HepG2 (cell line): ENCODE measurements at regions not wholly inside any gene's neighbourhood (a gene's known extent, or its start where the extent isn't known, plus 50 kb on each side); places are given as distances from the start of the nearest gene placed in this dataset.

Experiments used
- ASH2L ChIP-seq: fragments of 300-600, 200-600 bp; sonication (generic); IDR thresholded peaks from 2 replicates; pipeline ENCODE4 v1.7.0; 2017; ENCODE audit warnings: low read depth, mild to moderate bottlenecking, moderate library complexity, mixed read lengths, low read length; ENCODE audit not compliant: insufficient read length
- CREB1 ChIP-seq, 2 experiments: fragments of 450-650 bp in 1 of 2; IDR thresholded peaks; 2 replicates each; pipeline ENCODE4 v1.6.1; 2016 to 2017; ENCODE audit warnings: control low read depth in 1 of 2, mild to moderate bottlenecking in 1 of 2, missing compliant biosample characterization in 1 of 2, missing genetic modification characterization in 1 of 2
- POLR2A ChIP-seq, 2 experiments: IDR thresholded peaks; 2 replicates each; pipeline ENCODE4 v1.6.1; 2011; ENCODE audit warnings: low read depth in 2 of 2, low read length in 2 of 2, mild to moderate bottlenecking in 1 of 2, moderate library complexity in 1 of 2; ENCODE audit not compliant: insufficient read depth in 1 of 2
- RBM39 ChIP-seq: fragments of 200-400 bp; formaldehyde crosslinking; IDR thresholded peaks from one replicate; pipeline ENCODE4 v1.6.1; 2018; ENCODE audit warnings: antibody characterized with exemption, mild to moderate bottlenecking, low read depth, low read length; ENCODE audit not compliant: poor library complexity, severe bottlenecking
- SMARCE1 ChIP-seq: fragments of 450-650 bp; IDR thresholded peaks from 2 replicates; pipeline ENCODE4 v1.6.1; 2017; ENCODE audit warnings: borderline replicate concordance
- STAG1 ChIP-seq: sonication (generic); formaldehyde crosslinking; IDR thresholded peaks from 2 replicates; pipeline ENCODE4 v1.4.0; 2020; ENCODE audit warnings: missing genetic modification reagents
- ZNF7 ChIP-seq: IDR thresholded peaks from 2 replicates; pipeline ENCODE4 v1.6.1; 2016; ENCODE audit warnings: missing biosample characterization, missing genetic modification reagents
- TF ChIP-seq, protein P1 (sequence below): sonication (generic); formaldehyde crosslinking; IDR thresholded peaks from 2 replicates; pipeline ENCODE4 v1.5.1; 2020; ENCODE audit warnings: missing genetic modification reagents, mild to moderate bottlenecking, borderline replicate concordance
- TF ChIP-seq, protein P2 (sequence below): sonication (generic); formaldehyde crosslinking; IDR thresholded peaks from 2 replicates; pipeline ENCODE4 v1.4.0; 2020; ENCODE audit warnings: missing genetic modification reagents
- TF ChIP-seq, protein P3 (sequence below): IDR thresholded peaks from 2 replicates; pipeline ENCODE4 v1.6.1; 2016; ENCODE audit warnings: missing compliant biosample characterization, missing genetic modification reagents, borderline replicate concordance
- TF ChIP-seq, protein P4 (sequence below), 2 experiments: IDR thresholded peaks; 2 replicates each; pipeline ENCODE4 v1.6.1; 2011 to 2012; ENCODE audit warnings: low read length in 2 of 2, borderline replicate concordance in 1 of 2, low read depth in 1 of 2, mild to moderate bottlenecking in 1 of 2, moderate library complexity in 1 of 2
- TF ChIP-seq, protein P5 (sequence below): sonication (generic); formaldehyde crosslinking; IDR thresholded peaks from 2 replicates; pipeline ENCODE4 v1.4.0; 2020; ENCODE audit warnings: missing genetic modification reagents

DNA sequence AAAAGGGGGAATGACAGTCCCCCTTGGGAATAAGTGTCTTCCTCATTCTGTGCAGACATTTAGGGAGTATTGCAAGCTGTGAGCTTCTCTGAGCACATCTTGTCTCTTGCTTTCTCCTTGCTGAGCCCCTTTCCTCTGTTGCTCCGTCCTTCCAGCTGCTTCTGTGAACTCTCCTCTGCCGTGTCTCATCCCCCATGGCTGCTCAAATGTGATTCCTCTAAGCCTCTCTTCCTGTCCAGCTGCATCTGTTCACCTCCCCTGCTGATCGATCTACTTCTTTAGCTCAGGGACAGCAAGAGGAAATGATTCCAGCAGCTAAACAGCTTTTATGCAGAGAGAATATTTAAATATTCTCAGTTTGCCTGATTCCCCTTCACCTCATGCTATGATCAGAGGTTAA lies 328.0 kb upstream of the DNAJC19 start:
- TF ChIP-seq, protein P1, sequence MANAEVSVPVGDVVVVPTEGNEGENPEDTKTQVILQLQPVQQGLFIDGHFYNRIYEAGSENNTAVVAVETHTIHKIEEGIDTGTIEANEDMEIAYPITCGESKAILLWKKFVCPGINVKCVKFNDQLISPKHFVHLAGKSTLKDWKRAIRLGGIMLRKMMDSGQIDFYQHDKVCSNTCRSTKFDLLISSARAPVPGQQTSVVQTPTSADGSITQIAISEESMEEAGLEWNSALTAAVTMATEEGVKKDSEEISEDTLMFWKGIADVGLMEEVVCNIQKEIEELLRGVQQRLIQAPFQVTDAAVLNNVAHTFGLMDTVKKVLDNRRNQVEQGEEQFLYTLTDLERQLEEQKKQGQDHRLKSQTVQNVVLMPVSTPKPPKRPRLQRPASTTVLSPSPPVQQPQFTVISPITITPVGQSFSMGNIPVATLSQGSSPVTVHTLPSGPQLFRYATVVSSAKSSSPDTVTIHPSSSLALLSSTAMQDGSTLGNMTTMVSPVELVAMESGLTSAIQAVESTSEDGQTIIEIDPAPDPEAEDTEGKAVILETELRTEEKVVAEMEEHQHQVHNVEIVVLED (CRISPR knock-in tag), result no peak
- TF ChIP-seq POLR2A (IDR thresholded peaks at IDR 0.05; ENCODE audit: insufficient read depth in 1 of 2, low read depth in 2 of 2, low read length in 2 of 2), result no peak
- TF ChIP-seq SMARCE1, result no peak
- no peak for TF ChIP-seq ASH2L
- TF ChIP-seq, protein P2, sequence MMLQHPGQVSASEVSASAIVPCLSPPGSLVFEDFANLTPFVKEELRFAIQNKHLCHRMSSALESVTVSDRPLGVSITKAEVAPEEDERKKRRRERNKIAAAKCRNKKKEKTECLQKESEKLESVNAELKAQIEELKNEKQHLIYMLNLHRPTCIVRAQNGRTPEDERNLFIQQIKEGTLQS (CRISPR knock-in tag), result no peak
- TF ChIP-seq, protein P3, sequence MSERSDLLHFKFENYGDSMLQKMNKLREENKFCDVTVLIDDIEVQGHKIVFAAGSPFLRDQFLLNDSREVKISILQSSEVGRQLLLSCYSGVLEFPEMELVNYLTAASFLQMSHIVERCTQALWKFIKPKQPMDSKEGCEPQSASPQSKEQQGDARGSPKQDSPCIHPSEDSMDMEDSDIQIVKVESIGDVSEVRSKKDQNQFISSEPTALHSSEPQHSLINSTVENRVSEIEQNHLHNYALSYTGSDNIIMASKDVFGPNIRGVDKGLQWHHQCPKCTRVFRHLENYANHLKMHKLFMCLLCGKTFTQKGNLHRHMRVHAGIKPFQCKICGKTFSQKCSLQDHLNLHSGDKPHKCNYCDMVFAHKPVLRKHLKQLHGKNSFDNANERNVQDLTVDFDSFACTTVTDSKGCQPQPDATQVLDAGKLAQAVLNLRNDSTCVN (CRISPR knock-in tag), result no peak
- TF ChIP-seq RBM39, result no peak
- no peak for TF ChIP-seq ZNF7 (CRISPR knock-in tag)
- TF ChIP-seq, protein P4, sequence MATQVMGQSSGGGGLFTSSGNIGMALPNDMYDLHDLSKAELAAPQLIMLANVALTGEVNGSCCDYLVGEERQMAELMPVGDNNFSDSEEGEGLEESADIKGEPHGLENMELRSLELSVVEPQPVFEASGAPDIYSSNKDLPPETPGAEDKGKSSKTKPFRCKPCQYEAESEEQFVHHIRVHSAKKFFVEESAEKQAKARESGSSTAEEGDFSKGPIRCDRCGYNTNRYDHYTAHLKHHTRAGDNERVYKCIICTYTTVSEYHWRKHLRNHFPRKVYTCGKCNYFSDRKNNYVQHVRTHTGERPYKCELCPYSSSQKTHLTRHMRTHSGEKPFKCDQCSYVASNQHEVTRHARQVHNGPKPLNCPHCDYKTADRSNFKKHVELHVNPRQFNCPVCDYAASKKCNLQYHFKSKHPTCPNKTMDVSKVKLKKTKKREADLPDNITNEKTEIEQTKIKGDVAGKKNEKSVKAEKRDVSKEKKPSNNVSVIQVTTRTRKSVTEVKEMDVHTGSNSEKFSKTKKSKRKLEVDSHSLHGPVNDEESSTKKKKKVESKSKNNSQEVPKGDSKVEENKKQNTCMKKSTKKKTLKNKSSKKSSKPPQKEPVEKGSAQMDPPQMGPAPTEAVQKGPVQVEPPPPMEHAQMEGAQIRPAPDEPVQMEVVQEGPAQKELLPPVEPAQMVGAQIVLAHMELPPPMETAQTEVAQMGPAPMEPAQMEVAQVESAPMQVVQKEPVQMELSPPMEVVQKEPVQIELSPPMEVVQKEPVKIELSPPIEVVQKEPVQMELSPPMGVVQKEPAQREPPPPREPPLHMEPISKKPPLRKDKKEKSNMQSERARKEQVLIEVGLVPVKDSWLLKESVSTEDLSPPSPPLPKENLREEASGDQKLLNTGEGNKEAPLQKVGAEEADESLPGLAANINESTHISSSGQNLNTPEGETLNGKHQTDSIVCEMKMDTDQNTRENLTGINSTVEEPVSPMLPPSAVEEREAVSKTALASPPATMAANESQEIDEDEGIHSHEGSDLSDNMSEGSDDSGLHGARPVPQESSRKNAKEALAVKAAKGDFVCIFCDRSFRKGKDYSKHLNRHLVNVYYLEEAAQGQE (IDR thresholded peaks at IDR 0.05; ENCODE audit: borderline replicate concordance in 1 of 2, low read depth in 1 of 2, low read length in 2 of 2), result no peak
- no peak for TF ChIP-seq CREB1 (IDR thresholded peaks at IDR 0.05)
- TF ChIP-seq CREB1 (CRISPR knock-in tag; IDR thresholded peaks at IDR 0.05), result no peak
- TF ChIP-seq, protein P5, sequence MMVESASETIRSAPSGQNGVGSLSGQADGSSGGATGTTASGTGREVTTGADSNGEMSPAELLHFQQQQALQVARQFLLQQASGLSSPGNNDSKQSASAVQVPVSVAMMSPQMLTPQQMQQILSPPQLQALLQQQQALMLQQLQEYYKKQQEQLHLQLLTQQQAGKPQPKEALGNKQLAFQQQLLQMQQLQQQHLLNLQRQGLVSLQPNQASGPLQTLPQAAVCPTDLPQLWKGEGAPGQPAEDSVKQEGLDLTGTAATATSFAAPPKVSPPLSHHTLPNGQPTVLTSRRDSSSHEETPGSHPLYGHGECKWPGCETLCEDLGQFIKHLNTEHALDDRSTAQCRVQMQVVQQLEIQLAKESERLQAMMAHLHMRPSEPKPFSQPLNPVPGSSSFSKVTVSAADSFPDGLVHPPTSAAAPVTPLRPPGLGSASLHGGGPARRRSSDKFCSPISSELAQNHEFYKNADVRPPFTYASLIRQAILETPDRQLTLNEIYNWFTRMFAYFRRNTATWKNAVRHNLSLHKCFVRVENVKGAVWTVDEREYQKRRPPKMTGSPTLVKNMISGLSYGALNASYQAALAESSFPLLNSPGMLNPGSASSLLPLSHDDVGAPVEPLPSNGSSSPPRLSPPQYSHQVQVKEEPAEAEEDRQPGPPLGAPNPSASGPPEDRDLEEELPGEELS (CRISPR knock-in tag), result no peak
- TF ChIP-seq STAG1, result no peak
